Stimulated activated CD8-positive, alpha-beta memory T cell treated with anti-CD3 and anti-CD28 coated beads, Interleukin-4, amount 100 ng/mL, for 1 hour (primary cell): ENCODE measurements at regions not wholly inside any gene's neighbourhood (a gene's known extent, or its start where the extent isn't known, plus 50 kb on each side); places are given as distances from the start of the nearest gene placed in this dataset.

Experiments
- DNase-seq, 2 donors: peaks; one replicate each; pipeline ENCODE4 v3.0.0-alpha.2; 2020; ENCODE audit warnings: low read depth in 2 of 2, low spot score in 1 of 2

- no peak for DNase-seq
These were observed 149.5 kb upstream of the THBS1 start for GRCh38 chr15:39431376-39431775.

GRCh38 chr15:39432026-39432425 is 148.9 kb upstream of the THBS1 start:
- no peak for DNase-seq

- no peak for DNase-seq
These were observed 147.9 kb upstream of the THBS1 start for GRCh38 chr15:39432912-39433348.

GRCh38 chr15:39433376-39433775 is 147.5 kb upstream of the THBS1 start:
- DNase-seq: no peak

- no peak for DNase-seq
These were observed 146.7 kb upstream of the THBS1 start for GRCh38 chr15:39434163-39434562.

GRCh38 chr15:39434751-39435238 is 146.1 kb upstream of the THBS1 start:
- DNase-seq: no peak

GRCh38 chr15:39435244-39435643 is 145.6 kb upstream of the THBS1 start:
- DNase-seq: no peak

- no peak for DNase-seq
These were observed 142.6 kb upstream of the THBS1 start for GRCh38 chr15:39438260-39438659.

GRCh38 chr15:39438799-39439592 is 141.9 kb upstream of the THBS1 start:
- DNase-seq: no peak

GRCh38 chr15:39442898-39443297 is 138.0 kb upstream of the THBS1 start:
- DNase-seq: no peak

GRCh38 chr15:39443659-39444219 is 137.1 kb upstream of the THBS1 start:
- no peak for DNase-seq

GRCh38 chr15:39444735-39445470 is 136.0 kb upstream of the THBS1 start:
- DNase-seq: no peak

- no peak for DNase-seq
These were observed 134.9 kb upstream of the THBS1 start for GRCh38 chr15:39445931-39446330.

- no peak for DNase-seq
These were observed 133.5 kb upstream of the THBS1 start for GRCh38 chr15:39447346-39447745.

GRCh38 chr15:39447881-39448280 is 133.0 kb upstream of the THBS1 start:
- DNase-seq: no peak

- no peak for DNase-seq
These were observed 132.5 kb upstream of the THBS1 start for GRCh38 chr15:39448409-39448808.

- no peak for DNase-seq
These were observed 129.7 kb upstream of the THBS1 start for GRCh38 chr15:39451121-39451688.

- DNase-seq: no peak
These were observed 129.0 kb upstream of the THBS1 start for GRCh38 chr15:39451871-39452270.

- DNase-seq: no peak
These were observed 127.3 kb upstream of the THBS1 start for GRCh38 chr15:39453620-39454019.

- DNase-seq: no peak
These were observed 126.5 kb upstream of the THBS1 start for GRCh38 chr15:39454189-39454986.

GRCh38 chr15:39455471-39455991 is 125.3 kb upstream of the THBS1 start:
- DNase-seq: no peak
